ENCODE measurements at regions not wholly inside any gene's neighbourhood (a gene's known extent, or its start where the extent isn't known, plus 50 kb on each side); places are given as distances from the start of the nearest gene placed in this dataset.

- Histone ChIP-seq H3K4me1 (ENCODE audit: control insufficient read depth in 1 of 2, insufficient read depth in 2 of 2, low read length in 2 of 2) (no peaks in the 10 kb centered on the region), H3K9ac (ENCODE audit: low read depth in 1 of 2, low read length in 2 of 2) (no peak overlapping the region), H3K9me3 (ENCODE audit: control insufficient read depth in 1 of 2, low read length in 2 of 2) (no peaks in the 10 kb centered on the region), H3K27ac (ENCODE audit: low read depth, low read length) (no peak overlapping the region), H3K36me3 (ENCODE audit: control insufficient read depth in 1 of 2, insufficient read depth in 2 of 2, low read length in 2 of 2) (no peaks in the 10 kb centered on the region), H3K27me3 (ENCODE audit: control insufficient read depth in 1 of 2, insufficient read depth in 2 of 2, low read length in 2 of 2) (no peaks in the 10 kb centered on the region), H3K4me3 (ENCODE audit: low read depth in 1 of 2, low read length in 2 of 2) (no peak overlapping the region)
Measured at GRCh38 chr2:45218297-45218696, 209.0 kb upstream of the SIX2 start.

DNA sequence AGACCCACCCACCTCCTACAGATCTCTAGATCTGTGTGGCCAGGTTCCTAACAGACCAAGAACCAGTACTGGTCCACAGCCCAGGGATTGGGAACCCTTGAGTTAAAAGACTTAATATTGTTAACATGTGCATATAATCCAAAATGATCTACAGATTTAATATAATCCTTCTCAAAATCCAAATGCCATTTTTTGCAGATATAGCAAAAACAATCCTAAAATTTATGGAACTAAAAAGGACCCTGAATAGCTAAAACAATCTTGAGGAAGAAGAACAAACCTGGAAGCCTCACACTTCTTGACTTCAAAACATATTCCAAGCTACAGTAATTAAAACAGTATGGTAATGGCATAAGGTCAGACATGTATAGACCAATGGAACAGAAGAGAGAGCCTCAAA is 206.9 kb upstream of the SIX2 start:
- Histone ChIP-seq H3K9ac (ENCODE audit: low read depth in 1 of 2, low read length in 2 of 2) (no peak overlapping the region), H3K27ac (ENCODE audit: low read depth, low read length) (no peak overlapping the region), H3K36me3 (ENCODE audit: control insufficient read depth in 1 of 2, insufficient read depth in 2 of 2, low read length in 2 of 2) (no peaks in the 10 kb centered on the region), H3K27me3 (ENCODE audit: control insufficient read depth in 1 of 2, insufficient read depth in 2 of 2, low read length in 2 of 2) (no peaks in the 10 kb centered on the region), H3K9me3 (ENCODE audit: control insufficient read depth in 1 of 2, low read length in 2 of 2) (no peaks in the 10 kb centered on the region), H3K4me1 (ENCODE audit: control insufficient read depth in 1 of 2, insufficient read depth in 2 of 2, low read length in 2 of 2) (no peaks in the 10 kb centered on the region), H3K4me3 (ENCODE audit: low read depth in 1 of 2, low read length in 2 of 2) (no peak overlapping the region)

DNA sequence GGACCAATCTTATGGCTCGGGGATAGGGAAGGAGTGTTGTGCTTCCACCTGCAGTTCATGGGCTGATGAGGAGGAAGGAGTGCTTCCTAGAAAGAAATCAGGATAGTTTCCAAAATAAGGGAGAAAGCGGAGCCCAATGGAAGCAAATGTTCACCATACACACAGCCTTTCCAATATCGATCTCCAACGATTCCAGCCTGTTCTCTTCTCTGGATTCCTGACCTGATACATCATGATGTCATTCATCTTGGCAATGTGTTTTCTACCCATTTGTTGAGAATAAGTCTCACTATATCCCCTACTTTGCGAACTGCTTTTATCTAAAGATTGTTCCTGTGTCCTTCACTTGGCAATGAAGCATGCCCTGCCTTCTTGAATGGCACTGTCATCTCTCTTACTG is 205.3 kb upstream of the SIX2 start:
- H3K9ac ChIP-seq (ENCODE audit: low read depth in 1 of 2, low read length in 2 of 2) = no peak overlapping the region
- no peaks in the 10 kb centered on the region for H3K4me1 ChIP-seq (ENCODE audit: control insufficient read depth in 1 of 2, insufficient read depth in 2 of 2, low read length in 2 of 2)
- H3K4me3 ChIP-seq (ENCODE audit: low read depth in 1 of 2, low read length in 2 of 2) = no peak overlapping the region

GRCh38 chr2:45212953-45213635 is 203.8 kb upstream of the SIX2 start:
- Histone ChIP-seq H3K4me1 (ENCODE audit: control insufficient read depth in 1 of 2, insufficient read depth in 2 of 2, low read length in 2 of 2) (no peaks in the 10 kb centered on the region), H3K36me3 (ENCODE audit: control insufficient read depth in 1 of 2, insufficient read depth in 2 of 2, low read length in 2 of 2) (no peaks in the 10 kb centered on the region), H3K27me3 (ENCODE audit: control insufficient read depth in 1 of 2, insufficient read depth in 2 of 2, low read length in 2 of 2) (no peaks in the 10 kb centered on the region), H3K27ac (ENCODE audit: low read depth, low read length) (no peak overlapping the region), H3K9me3 (ENCODE audit: control insufficient read depth in 1 of 2, low read length in 2 of 2) (no peaks in the 10 kb centered on the region), H3K4me3 (ENCODE audit: low read depth in 1 of 2, low read length in 2 of 2) (no peak overlapping the region), H3K9ac (ENCODE audit: low read depth in 1 of 2, low read length in 2 of 2) (no peak overlapping the region)

More for the DNA sequence above, 205.3 kb upstream of the SIX2 start:
- Histone ChIP-seq H3K27ac (ENCODE audit: low read depth, low read length) (no peak overlapping the region), H3K36me3 (ENCODE audit: control insufficient read depth in 1 of 2, insufficient read depth in 2 of 2, low read length in 2 of 2) (no peaks in the 10 kb centered on the region), H3K9me3 (ENCODE audit: control insufficient read depth in 1 of 2, low read length in 2 of 2) (no peaks in the 10 kb centered on the region), H3K27me3 (ENCODE audit: control insufficient read depth in 1 of 2, insufficient read depth in 2 of 2, low read length in 2 of 2) (no peaks in the 10 kb centered on the region)

GRCh38 chr2:45211636-45212035 is 202.4 kb upstream of the SIX2 start:
- no peak overlapping the region for H3K27ac ChIP-seq (ENCODE audit: low read depth, low read length)
- H3K9ac ChIP-seq (ENCODE audit: low read depth in 1 of 2, low read length in 2 of 2) = no peak overlapping the region
- no peaks in the 10 kb centered on the region for H3K36me3 ChIP-seq (ENCODE audit: control insufficient read depth in 1 of 2, insufficient read depth in 2 of 2, low read length in 2 of 2)
- no peaks in the 10 kb centered on the region for H3K4me1 ChIP-seq (ENCODE audit: control insufficient read depth in 1 of 2, insufficient read depth in 2 of 2, low read length in 2 of 2)
- H3K27me3 ChIP-seq (ENCODE audit: control insufficient read depth in 1 of 2, insufficient read depth in 2 of 2, low read length in 2 of 2) = no peaks in the 10 kb centered on the region
- no peak overlapping the region for H3K4me3 ChIP-seq (ENCODE audit: low read depth in 1 of 2, low read length in 2 of 2)
- no peaks in the 10 kb centered on the region for H3K9me3 ChIP-seq (ENCODE audit: control insufficient read depth in 1 of 2, low read length in 2 of 2)

DNA sequence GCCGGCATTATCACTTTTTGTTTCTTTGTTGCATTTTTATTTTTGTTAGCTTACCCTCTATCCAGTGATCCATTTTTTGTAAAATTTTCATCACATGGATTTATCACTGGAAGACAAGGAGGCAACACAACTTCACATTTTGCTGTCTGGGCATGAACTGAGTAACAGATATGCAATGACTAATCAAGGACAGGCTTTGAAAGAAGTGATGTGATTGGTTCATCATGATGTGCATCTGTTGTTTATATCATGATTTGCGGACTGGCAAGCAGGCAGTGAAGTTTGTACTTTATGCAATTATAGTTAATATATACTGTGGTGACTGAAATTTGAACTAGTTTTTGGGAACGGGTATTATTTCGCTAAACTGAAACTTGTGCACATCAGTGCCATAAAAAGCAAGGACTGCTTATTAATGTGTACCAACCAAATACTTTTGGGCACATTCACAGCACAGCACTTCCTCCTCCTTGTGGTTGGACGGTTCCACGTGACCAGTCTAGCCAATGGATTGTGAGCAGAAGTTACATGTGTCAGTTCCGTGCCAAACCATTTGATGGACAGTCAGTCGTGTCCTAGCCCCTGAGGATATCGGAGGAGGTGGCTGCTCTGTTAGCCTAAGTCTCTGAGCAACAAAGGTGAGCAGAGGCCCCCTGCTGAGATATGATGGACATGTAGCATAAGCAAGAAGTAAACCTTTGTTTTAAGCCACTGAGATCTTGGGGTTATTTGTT is 201.4 kb upstream of the SIX2 start:
- H3K9ac ChIP-seq (ENCODE audit: low read depth in 1 of 2, low read length in 2 of 2) = no peak overlapping the region
- no peaks in the 10 kb centered on the region for H3K36me3 ChIP-seq (ENCODE audit: control insufficient read depth in 1 of 2, insufficient read depth in 2 of 2, low read length in 2 of 2)
- H3K27ac ChIP-seq (ENCODE audit: low read depth, low read length) = no peak overlapping the region
- no peaks in the 10 kb centered on the region for H3K4me1 ChIP-seq (ENCODE audit: control insufficient read depth in 1 of 2, insufficient read depth in 2 of 2, low read length in 2 of 2)
- H3K9me3 ChIP-seq (ENCODE audit: control insufficient read depth in 1 of 2, low read length in 2 of 2) = no peaks in the 10 kb centered on the region
- H3K4me3 ChIP-seq (ENCODE audit: low read depth in 1 of 2, low read length in 2 of 2) = no peak overlapping the region
- no peaks in the 10 kb centered on the region for H3K27me3 ChIP-seq (ENCODE audit: control insufficient read depth in 1 of 2, insufficient read depth in 2 of 2, low read length in 2 of 2)

- Histone ChIP-seq H3K4me1 (ENCODE audit: control insufficient read depth in 1 of 2, insufficient read depth in 2 of 2, low read length in 2 of 2) (no peaks in the 10 kb centered on the region), H3K9me3 (ENCODE audit: control insufficient read depth in 1 of 2, low read length in 2 of 2) (no peaks in the 10 kb centered on the region), H3K27me3 (ENCODE audit: control insufficient read depth in 1 of 2, insufficient read depth in 2 of 2, low read length in 2 of 2) (no peaks in the 10 kb centered on the region), H3K4me3 (ENCODE audit: low read depth in 1 of 2, low read length in 2 of 2) (no peak overlapping the region), H3K27ac (ENCODE audit: low read depth, low read length) (no peak overlapping the region), H3K9ac (ENCODE audit: low read depth in 1 of 2, low read length in 2 of 2) (no peak overlapping the region), H3K36me3 (ENCODE audit: control insufficient read depth in 1 of 2, insufficient read depth in 2 of 2, low read length in 2 of 2) (no peaks in the 10 kb centered on the region)
Measured at GRCh38 chr2:45209875-45210274, 200.6 kb upstream of the SIX2 start.

DNA sequence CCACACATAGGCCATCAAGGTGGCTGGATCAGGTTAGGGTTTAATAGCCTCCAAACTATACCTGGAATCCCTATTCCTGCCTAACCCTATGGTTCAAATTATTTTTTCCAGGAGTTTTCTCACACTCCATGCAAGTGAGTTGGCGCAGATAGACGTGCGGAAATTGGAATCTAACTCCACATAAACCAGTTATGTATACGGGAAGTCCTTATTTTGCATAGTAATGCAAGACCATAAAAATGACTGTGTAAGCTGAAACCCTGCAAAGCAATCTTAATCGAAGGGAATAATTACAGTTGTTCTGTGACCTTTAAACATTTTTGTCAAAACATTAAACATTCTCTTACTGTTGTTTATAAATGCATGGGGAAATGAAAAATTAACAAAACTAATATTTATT is 200.1 kb upstream of the SIX2 start:
- Histone ChIP-seq H3K4me3 (ENCODE audit: low read depth in 1 of 2, low read length in 2 of 2) (no peak overlapping the region), H3K36me3 (ENCODE audit: control insufficient read depth in 1 of 2, insufficient read depth in 2 of 2, low read length in 2 of 2) (no peaks in the 10 kb centered on the region), H3K9ac (ENCODE audit: low read depth in 1 of 2, low read length in 2 of 2) (no peak overlapping the region), H3K27ac (ENCODE audit: low read depth, low read length) (no peak overlapping the region), H3K4me1 (ENCODE audit: control insufficient read depth in 1 of 2, insufficient read depth in 2 of 2, low read length in 2 of 2) (no peaks in the 10 kb centered on the region), H3K9me3 (ENCODE audit: control insufficient read depth in 1 of 2, low read length in 2 of 2) (no peaks in the 10 kb centered on the region), H3K27me3 (ENCODE audit: control insufficient read depth in 1 of 2, insufficient read depth in 2 of 2, low read length in 2 of 2) (no peaks in the 10 kb centered on the region)

- Histone ChIP-seq H3K4me3 (ENCODE audit: low read depth in 1 of 2, low read length in 2 of 2) (no peak overlapping the region), H3K9ac (ENCODE audit: low read depth in 1 of 2, low read length in 2 of 2) (no peak overlapping the region), H3K27ac (ENCODE audit: low read depth, low read length) (no peak overlapping the region), H3K27me3 (ENCODE audit: control insufficient read depth in 1 of 2, insufficient read depth in 2 of 2, low read length in 2 of 2) (no peaks in the 10 kb centered on the region), H3K4me1 (ENCODE audit: control insufficient read depth in 1 of 2, insufficient read depth in 2 of 2, low read length in 2 of 2) (no peaks in the 10 kb centered on the region), H3K36me3 (ENCODE audit: control insufficient read depth in 1 of 2, insufficient read depth in 2 of 2, low read length in 2 of 2) (no peaks in the 10 kb centered on the region), H3K9me3 (ENCODE audit: control insufficient read depth in 1 of 2, low read length in 2 of 2) (no peaks in the 10 kb centered on the region)
Measured at GRCh38 chr2:45207101-45207500, 197.8 kb upstream of the SIX2 start.

DNA sequence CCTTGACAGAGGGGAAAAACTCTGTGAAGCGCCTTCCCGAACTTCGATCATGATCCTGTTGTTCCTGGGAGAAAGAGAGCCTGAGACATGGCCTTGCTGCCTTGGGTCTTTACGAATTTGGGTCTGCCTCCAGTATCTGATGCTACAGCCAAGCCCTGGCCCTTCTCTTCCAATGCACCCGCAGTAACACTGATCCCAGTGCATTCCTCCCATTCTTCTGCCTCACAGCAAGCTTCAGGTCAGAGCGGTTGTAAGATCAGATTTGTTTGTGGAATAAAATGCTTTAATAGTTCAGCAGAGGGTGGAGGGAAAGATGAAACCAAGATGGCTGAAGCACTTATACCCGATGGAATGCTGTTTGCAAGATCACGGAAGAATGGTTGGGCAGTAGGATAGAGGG is 196.7 kb upstream of the SIX2 start:
- no peak overlapping the region for H3K27ac ChIP-seq (ENCODE audit: low read depth, low read length)
- no peak overlapping the region for H3K4me3 ChIP-seq (ENCODE audit: low read depth in 1 of 2, low read length in 2 of 2)
- no peaks in the 10 kb centered on the region for H3K4me1 ChIP-seq (ENCODE audit: control insufficient read depth in 1 of 2, insufficient read depth in 2 of 2, low read length in 2 of 2)
- no peak overlapping the region for H3K9ac ChIP-seq (ENCODE audit: low read depth in 1 of 2, low read length in 2 of 2)
- no peaks in the 10 kb centered on the region for H3K36me3 ChIP-seq (ENCODE audit: control insufficient read depth in 1 of 2, insufficient read depth in 2 of 2, low read length in 2 of 2)
- H3K27me3 ChIP-seq (ENCODE audit: control insufficient read depth in 1 of 2, insufficient read depth in 2 of 2, low read length in 2 of 2) = no peaks in the 10 kb centered on the region
- H3K9me3 ChIP-seq (ENCODE audit: control insufficient read depth in 1 of 2, low read length in 2 of 2) = no peaks in the 10 kb centered on the region

All from duodenal mucosa (tissue), 2 donors.